GM19452 (cell line): ENCODE measurements at regions not wholly inside any gene's neighbourhood (a gene's known extent, or its start where the extent isn't known, plus 50 kb on each side); places are given as distances from the start of the nearest gene placed in this dataset.
"Not testable (repeated sequence)": the region's sequence is repeated elsewhere in the genome, so short reads cannot be mapped to it uniquely, and the experiment has no call there.

Experiments
- ATAC-seq: cut with Tn5 transposase; IDR thresholded peaks from one replicate; pipeline ENCODE4 v1.9.1; 2021; ENCODE audit not compliant: unreplicated experiment

DNA sequence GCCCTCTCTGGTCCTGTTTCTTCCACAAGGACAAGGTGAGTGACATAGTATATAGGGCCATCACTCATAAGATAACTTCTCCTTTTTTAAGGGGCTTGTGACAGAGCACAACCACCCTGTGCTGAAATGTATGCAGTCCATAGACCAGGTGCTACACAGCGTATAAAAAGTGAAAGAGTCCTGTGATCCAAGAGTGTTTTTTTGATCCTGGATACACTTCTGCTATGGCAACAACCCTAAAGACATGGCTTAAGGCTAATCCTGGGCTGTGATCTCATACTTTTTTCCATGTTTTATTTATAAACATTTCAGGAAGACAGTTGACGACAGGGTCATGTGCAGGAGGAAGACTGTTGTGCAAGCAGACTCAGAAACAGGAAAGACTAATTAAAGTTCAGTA lies 400.5 kb upstream of the TCF4 start:
- no peak for ATAC-seq

DNA sequence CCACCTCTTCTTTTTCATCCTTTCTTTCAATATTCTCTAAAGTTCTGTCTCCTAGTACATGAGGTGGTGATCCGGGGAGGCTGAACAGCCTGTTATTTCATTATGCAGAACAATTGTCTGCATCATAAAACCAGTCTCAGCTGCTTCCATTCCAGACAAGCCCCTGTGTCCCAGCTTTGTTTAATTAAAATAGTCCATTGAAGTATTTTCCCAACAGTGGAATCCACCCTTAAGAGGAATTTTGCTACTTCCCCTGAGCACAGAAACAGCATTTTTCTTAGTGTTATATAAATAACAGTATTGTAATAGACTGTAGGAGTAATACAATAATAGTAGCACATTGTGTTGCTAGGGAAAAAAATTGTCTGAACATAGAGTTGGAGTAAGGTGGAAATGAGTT lies 395.4 kb upstream of the TCF4 start:
- no peak for ATAC-seq

DNA sequence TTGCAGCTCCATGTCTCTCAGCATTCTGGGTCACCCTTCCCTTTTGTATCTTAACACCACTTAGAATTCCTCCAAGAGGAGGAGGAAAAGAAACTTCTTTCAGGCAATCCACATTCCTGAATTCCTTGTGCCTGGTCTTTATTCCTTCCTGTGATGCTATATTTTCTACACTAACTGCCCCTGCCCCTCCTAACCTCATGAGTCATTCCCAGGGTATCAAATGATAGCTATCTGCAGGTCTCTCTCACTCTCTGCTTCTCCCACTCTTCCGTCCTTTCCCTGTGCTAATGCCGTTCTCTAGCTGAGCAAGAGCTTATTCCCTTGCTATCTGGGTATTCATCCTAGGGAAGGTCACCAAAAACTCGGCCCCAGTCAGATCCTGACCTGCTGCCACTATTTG lies 395.0 kb upstream of the TCF4 start:
- no peak for ATAC-seq

- ATAC-seq: no peak
Observed at GRCh38 chr18:55981712-55982475, 393.9 kb upstream of the TCF4 start.

- no peak for ATAC-seq
Observed at GRCh38 chr18:55974521-55974920, 386.5 kb upstream of the TCF4 start.

- no peak for ATAC-seq
Observed at GRCh38 chr18:55968550-55968949, 380.6 kb upstream of the TCF4 start.

GRCh38 chr18:55967019-55967418 lies 379.0 kb upstream of the TCF4 start:
- no peak for ATAC-seq

DNA sequence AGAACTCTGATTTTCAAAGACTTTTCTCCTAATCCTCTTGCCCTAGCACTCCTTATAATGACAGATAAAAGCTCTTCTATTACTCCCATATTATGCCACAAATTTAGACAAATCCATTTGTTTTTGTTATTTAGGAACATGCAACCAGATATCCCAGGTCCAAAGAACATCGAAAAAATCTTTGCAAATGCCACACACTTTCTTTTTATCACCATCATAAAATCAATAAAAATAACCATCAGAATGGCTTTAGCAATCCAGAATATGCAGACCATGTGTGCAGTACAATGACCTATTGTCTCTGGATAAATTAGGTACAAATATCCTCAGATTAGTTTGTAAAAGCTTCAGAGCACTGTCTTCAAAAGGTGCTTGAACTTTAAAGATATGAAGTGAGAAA lies 376.2 kb upstream of the TCF4 start:
- ATAC-seq: no peak

DNA sequence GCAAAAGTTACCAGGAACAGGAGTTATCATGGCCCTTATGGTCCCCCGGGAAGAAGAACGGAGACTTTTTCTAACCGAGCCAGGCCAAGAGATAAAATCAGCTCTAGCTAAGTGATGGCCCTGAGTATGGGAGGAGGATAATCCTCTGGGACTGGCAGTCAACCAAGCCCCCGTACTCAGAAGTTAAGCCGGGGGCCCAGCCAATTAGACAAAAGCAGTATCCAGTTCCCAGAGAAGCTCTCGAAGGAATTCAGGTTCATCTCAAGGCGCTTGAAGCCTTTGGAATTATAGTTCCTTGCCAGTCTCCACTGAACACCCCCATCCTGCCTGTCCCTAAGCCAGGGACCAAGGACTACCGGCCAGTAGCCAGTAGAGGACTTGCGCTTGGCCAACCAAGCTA lies 365.3 kb upstream of the TCF4 start:
- no peak for ATAC-seq

DNA sequence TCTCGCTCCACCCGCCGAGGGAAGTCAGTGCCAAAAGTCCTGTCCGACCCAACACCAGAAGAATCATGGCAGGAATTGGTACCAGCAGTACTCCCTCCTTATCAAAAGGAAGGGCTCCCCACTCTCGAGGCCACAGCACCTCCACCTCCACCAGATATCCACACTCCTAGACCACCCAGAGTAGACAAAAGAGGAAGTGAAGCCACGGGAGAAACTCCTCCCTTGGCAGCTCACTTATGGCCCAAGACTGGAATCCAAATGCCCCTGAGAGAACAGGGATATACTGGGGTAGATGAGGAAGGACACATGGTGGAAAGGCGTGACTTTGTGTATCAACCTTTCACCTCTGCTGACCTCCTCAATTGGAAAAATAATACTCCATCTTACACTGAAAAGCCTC lies 363.7 kb upstream of the TCF4 start:
- ATAC-seq: not testable (repeated sequence)

DNA sequence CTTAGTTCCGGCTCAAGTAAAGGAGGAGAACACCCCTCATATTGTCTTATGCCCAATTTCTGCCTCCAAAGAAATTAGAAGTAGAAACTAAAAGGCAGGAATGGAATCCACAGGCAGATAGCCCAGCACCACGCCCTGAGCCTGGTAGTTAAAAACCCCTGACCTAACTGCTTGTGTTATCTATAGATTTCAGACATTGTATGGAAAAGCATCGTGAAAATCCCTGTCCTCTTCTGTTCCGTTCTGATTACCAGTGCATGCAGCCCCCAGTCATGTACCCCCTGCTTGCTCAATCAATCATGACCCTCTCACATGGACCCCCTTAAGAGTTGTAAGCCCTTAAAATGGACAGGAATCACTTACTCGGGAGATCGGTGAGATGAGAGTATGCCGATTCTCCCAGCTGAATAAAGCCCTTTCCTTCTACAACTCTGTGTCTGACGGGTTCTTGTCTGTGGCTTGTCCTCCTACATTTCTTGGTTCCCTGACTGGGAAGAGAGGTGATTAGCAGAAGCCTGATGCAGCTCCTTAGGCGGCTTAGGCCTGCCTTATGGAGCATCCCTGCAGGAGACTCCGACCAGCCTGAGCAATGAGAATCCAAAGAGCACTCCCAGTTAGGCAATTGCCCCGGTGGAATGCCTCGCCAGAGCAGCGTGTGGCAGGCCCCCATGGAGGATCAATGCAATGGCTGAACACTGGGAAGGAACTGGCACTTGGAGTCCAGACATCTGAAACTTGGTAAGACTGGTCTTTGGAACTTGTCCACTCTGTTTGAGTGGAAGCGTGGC lies 362.6 kb upstream of the TCF4 start:
- no peak for ATAC-seq

DNA sequence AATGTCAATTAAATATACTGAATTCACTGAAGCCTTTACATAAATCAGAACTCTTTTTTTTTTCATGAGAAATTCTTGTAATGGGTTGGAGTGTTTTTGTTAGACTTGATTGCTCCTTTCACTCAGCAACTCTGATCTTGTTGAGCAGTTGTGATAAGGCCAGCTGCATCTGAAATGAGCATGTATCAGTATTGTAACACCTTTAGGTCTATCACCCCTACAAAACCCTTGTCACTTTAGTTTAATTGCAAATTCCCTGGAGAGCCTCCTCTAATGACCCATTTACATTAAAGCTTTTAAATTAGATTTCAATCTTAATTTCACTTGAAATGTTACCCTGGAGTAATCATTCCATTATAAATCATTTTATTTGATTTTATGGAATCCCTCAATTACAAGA lies 346.8 kb upstream of the TCF4 start:
- ATAC-seq: no peak

DNA sequence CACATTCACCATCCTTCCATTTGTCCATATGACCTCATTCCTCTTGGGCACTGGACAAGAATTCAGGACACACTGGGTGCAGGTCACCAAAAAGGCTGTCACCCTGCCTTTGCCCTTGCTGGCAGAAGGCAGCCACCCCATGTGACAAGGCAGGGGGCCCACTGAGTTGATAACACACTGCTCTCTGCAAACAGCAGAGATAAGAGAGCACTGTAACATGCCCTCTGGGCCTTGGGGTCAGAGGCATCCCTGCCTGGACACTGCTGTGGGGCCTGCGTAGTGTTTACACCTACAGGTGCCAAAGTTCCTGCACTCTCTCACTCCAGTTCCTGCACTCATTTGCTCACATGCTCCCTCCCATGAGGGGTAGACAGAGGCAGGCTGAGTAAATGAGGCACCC lies 344.7 kb upstream of the TCF4 start:
- ATAC-seq: no peak

DNA sequence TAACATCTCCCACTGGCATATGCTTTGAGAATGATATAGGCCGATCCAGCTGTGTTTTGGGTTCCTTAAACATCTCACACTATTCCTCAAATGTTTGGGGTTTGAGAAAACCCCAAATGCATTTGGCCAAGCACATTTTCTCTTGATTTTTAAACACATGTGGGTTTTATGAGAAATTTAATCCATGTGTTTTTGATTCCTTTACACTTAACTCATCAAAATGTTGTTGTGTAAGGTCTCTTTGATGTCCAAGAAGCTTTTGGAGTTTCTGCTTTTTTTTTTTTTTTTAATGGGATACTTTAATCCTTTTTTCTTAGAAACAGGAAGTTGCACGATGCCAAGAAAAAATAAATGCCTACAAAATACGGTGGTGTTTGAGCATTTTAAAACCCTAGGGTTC lies 339.8 kb upstream of the TCF4 start:
- no peak for ATAC-seq

- no peak for ATAC-seq
Observed at GRCh38 chr18:55925772-55926171, 337.8 kb upstream of the TCF4 start.

DNA sequence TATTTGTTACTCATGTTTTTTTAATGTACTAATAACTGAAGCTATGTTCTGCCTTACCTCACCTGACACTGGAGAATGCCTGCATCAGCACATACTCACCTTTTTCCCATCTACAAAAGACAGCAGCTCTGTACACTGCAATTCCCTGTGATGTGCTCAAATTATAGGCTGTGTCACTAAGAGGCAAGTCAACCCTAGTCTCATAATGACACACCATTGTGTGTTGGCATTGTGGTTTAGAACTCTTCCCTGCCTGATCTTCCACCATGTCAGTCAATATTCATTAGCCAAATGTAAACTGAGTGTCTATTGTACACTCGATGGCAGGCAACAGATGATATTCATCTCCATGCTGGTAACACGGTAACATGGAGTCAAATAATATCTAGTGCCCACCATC lies 332.1 kb upstream of the TCF4 start:
- ATAC-seq: no peak

DNA sequence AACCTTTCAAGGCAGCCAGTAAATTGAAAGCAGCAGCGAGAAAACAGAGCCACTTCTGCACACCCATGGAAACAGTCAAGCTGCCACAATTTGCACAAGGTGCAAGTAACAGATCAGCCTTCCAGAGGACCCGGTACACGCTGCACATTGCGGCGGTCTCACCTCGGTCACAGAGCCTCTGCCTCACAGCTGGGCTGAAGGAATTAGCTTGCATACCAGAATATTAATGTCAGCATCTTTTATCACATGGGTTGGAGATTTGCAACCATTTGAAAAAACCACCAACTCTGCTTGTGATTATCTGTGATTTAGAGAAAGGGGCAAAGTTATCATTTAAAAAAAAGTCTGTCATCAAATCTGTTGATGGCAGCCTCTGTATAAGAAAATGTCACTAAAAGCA lies 330.5 kb upstream of the TCF4 start:
- no peak for ATAC-seq

GRCh38 chr18:55912919-55913318 lies 324.9 kb upstream of the TCF4 start:
- ATAC-seq: no peak

- no peak for ATAC-seq
Observed at GRCh38 chr18:55912071-55912470, 324.1 kb upstream of the TCF4 start.

- ATAC-seq: no peak
Observed at GRCh38 chr18:55910296-55910695, 322.3 kb upstream of the TCF4 start.

DNA sequence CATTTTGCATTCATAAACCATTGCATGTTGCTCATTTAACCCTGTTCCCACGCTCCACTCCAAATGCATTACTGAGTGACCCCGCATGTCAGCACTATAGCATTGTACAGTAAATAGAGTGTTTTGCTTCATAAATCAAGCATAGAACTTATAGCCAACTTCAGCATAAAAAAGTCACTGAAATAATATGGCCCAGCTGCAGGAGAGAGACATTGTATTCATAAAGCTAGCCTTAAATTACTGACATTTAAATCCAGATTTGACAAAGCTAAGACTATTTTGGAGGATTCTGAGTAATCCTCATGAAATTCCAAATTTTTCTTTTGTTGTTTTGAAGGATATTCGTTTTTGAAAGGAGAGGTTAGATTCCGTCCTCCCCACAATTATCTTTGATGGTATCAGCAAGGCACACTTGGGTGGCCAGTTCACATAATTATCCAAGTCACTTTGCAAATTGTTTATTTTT lies 320.9 kb upstream of the TCF4 start:
- no peak for ATAC-seq

GRCh38 chr18:55907453-55908175 lies 319.6 kb upstream of the TCF4 start:
- no peak for ATAC-seq
